ENCODE measurements at regions not wholly inside any gene's neighbourhood (a gene's known extent, or its start where the extent isn't known, plus 50 kb on each side); places are given as distances from the start of the nearest gene placed in this dataset.

DNA sequence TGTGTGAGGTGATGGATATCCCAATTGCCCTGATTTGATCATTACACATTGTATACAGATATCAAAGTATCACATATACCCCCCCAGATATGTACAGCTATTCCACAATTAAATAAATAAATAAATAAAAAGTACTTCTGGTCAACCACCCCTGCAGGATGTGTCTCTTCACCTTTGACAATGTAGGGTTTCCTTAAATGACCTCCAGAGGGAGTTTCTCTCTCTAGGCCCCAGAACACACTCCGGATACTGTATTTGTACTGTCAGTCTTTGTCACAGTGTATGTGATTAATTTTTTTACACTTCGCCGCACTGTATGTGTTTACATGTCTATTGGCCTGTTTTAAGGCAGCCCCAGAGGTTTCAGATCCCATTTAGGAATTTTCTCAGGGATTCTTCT lies 123.6 kb downstream of the ADCYAP1R1 start:
- TF ChIP-seq, protein P1, sequence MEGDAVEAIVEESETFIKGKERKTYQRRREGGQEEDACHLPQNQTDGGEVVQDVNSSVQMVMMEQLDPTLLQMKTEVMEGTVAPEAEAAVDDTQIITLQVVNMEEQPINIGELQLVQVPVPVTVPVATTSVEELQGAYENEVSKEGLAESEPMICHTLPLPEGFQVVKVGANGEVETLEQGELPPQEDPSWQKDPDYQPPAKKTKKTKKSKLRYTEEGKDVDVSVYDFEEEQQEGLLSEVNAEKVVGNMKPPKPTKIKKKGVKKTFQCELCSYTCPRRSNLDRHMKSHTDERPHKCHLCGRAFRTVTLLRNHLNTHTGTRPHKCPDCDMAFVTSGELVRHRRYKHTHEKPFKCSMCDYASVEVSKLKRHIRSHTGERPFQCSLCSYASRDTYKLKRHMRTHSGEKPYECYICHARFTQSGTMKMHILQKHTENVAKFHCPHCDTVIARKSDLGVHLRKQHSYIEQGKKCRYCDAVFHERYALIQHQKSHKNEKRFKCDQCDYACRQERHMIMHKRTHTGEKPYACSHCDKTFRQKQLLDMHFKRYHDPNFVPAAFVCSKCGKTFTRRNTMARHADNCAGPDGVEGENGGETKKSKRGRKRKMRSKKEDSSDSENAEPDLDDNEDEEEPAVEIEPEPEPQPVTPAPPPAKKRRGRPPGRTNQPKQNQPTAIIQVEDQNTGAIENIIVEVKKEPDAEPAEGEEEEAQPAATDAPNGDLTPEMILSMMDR (IDR thresholded peaks at IDR 0.05 in 8 of 11, conservative IDR thresholded peaks at IDR 0.05 in 3 of 11) = no peak
- TF ChIP-seq POLR2A (IDR thresholded peaks at IDR 0.05) = no peak
- no peak for TF ChIP-seq POLR2AphosphoS5 (IDR thresholded peaks at IDR 0.05)
